ENCODE measurements at regions not wholly inside any gene's neighbourhood (a gene's known extent, or its start where the extent isn't known, plus 50 kb on each side); places are given as distances from the start of the nearest gene placed in this dataset.

GRCh38 chr10:52446391-52446790 is 132.3 kb downstream of the DKK1 start:
- Histone ChIP-seq H3F3A (ENCODE audit: control insufficient read depth, insufficient read depth) (no peaks in the 10 kb centered on the region), H3K4me1 (ENCODE audit: control insufficient read depth, low read length) (peaks cover 70% of the 10 kb centered on the region), H3K27ac (ENCODE audit: low read depth, low read length) (0 out of 2 replicates have a peak overlapping the region, but pooled peaks have one; percentile 4), H3K36me3 (ENCODE audit: control insufficient read depth, low read length) (no peaks in the 10 kb centered on the region), H3K4me3 (ENCODE audit: low read length) (peak overlapping the region; percentile 26; the same call in 1 of the 2 replicates), H3K27me3 (ENCODE audit: control insufficient read depth, low read length) (no peaks in the 10 kb centered on the region), H3K9me2 (replicated peaks; ENCODE audit: control insufficient read depth, low read length) (no peaks in the 10 kb centered on the region), H3K9me3 (ENCODE audit: control insufficient read depth, insufficient read depth, low read length) (no peaks in the 10 kb centered on the region), H3K4me2 (ENCODE audit: low read length) (peak overlapping the region; percentile 42), H3K79me2 (ENCODE audit: control insufficient read depth, low read length) (no peaks in the 10 kb centered on the region), H4K20me1 (ENCODE audit: control insufficient read depth, insufficient read depth, low read depth, low read length) (no peaks in the 10 kb centered on the region)
- no peak for TF ChIP-seq EZH2phosphoT487 (IDR thresholded peaks at IDR 0.05; ENCODE audit: borderline replicate concordance, low read length)
- TF ChIP-seq CTCF (IDR thresholded peaks at IDR 0.05; ENCODE audit: low read depth, low read length, poor library complexity, severe bottlenecking), result no peak

- Histone ChIP-seq H3K27ac (ENCODE audit: low read depth, low read length) (no peak overlapping the region), H3K9me3 (ENCODE audit: control insufficient read depth, insufficient read depth, low read length) (no peaks in the 10 kb centered on the region), H3K4me1 (ENCODE audit: control insufficient read depth, low read length) (peaks cover 62% of the 10 kb centered on the region), H3K79me2 (ENCODE audit: control insufficient read depth, low read length) (no peaks in the 10 kb centered on the region), H4K20me1 (ENCODE audit: control insufficient read depth, insufficient read depth, low read depth, low read length) (no peaks in the 10 kb centered on the region), H3K36me3 (ENCODE audit: control insufficient read depth, low read length) (no peaks in the 10 kb centered on the region), H3K9me2 (replicated peaks; ENCODE audit: control insufficient read depth, low read length) (no peaks in the 10 kb centered on the region), H3K4me3 (ENCODE audit: low read length) (no peak overlapping the region), H3F3A (ENCODE audit: control insufficient read depth, insufficient read depth) (no peaks in the 10 kb centered on the region), H3K4me2 (ENCODE audit: low read length) (no peak overlapping the region), H3K27me3 (ENCODE audit: control insufficient read depth, low read length) (no peaks in the 10 kb centered on the region)
- TF ChIP-seq EZH2phosphoT487 (IDR thresholded peaks at IDR 0.05; ENCODE audit: borderline replicate concordance, low read length) (no peak), CTCF (IDR thresholded peaks at IDR 0.05; ENCODE audit: low read depth, low read length, poor library complexity, severe bottlenecking) (no peak)
Observed at GRCh38 chr10:52447931-52448353, 133.9 kb downstream of the DKK1 start.

GRCh38 chr10:52450762-52451291 is 136.7 kb downstream of the DKK1 start:
- TF ChIP-seq CTCF (IDR thresholded peaks at IDR 0.05; ENCODE audit: low read depth, low read length, poor library complexity, severe bottlenecking) (no peak), EZH2phosphoT487 (IDR thresholded peaks at IDR 0.05; ENCODE audit: borderline replicate concordance, low read length) (no peak)
- H3K9me3 ChIP-seq (ENCODE audit: control insufficient read depth, insufficient read depth, low read length), result no peaks in the 10 kb centered on the region
- H3K27ac ChIP-seq (ENCODE audit: low read depth, low read length), result no peak overlapping the region
- no peak overlapping the region for H3K4me3 ChIP-seq (ENCODE audit: low read length)
- H3K9me2 ChIP-seq (replicated peaks; ENCODE audit: control insufficient read depth, low read length), result no peaks in the 10 kb centered on the region
- peaks cover 68% of the 10 kb centered on the region for H3K4me1 ChIP-seq (ENCODE audit: control insufficient read depth, low read length)
- H3F3A ChIP-seq (ENCODE audit: control insufficient read depth, insufficient read depth), result no peaks in the 10 kb centered on the region
- H3K27me3 ChIP-seq (ENCODE audit: control insufficient read depth, low read length), result no peaks in the 10 kb centered on the region
- no peak overlapping the region for H3K4me2 ChIP-seq (ENCODE audit: low read length)
- no peaks in the 10 kb centered on the region for H4K20me1 ChIP-seq (ENCODE audit: control insufficient read depth, insufficient read depth, low read depth, low read length)
- H3K36me3 ChIP-seq (ENCODE audit: control insufficient read depth, low read length), result peaks cover 4% of the 10 kb centered on the region; the same call in 1 of the 2 replicates
- H3K79me2 ChIP-seq (ENCODE audit: control insufficient read depth, low read length), result no peaks in the 10 kb centered on the region

All from DOHH2 (cell line).